ENCODE measurements at regions not wholly inside any gene's neighbourhood (a gene's known extent, or its start where the extent isn't known, plus 50 kb on each side); places are given as distances from the start of the nearest gene placed in this dataset.

- H3K27ac ChIP-seq: no peak overlapping the region
- TF ChIP-seq CTCF (conservative IDR thresholded peaks at IDR 0.05): no peak
- TF ChIP-seq ZFX (IDR thresholded peaks at IDR 0.05): no peak
Measured at GRCh38 chr15:93462690-93463089, 373.7 kb upstream of the RGMA start.

GRCh38 chr15:93460717-93461116, 371.7 kb upstream of the RGMA start:
- H3K27ac ChIP-seq: no peak overlapping the region
- TF ChIP-seq ZFX (IDR thresholded peaks at IDR 0.05) (no peak), CTCF (conservative IDR thresholded peaks at IDR 0.05) (no peak)

GRCh38 chr15:93459396-93459795, 370.4 kb upstream of the RGMA start:
- TF ChIP-seq ZFX (IDR thresholded peaks at IDR 0.05): no peak
- no peak for TF ChIP-seq CTCF (conservative IDR thresholded peaks at IDR 0.05)
- H3K27ac ChIP-seq: no peak overlapping the region

GRCh38 chr15:93458597-93458996, 369.6 kb upstream of the RGMA start:
- H3K27ac ChIP-seq: no peak overlapping the region
- no peak for TF ChIP-seq CTCF (conservative IDR thresholded peaks at IDR 0.05)
- no peak for TF ChIP-seq ZFX (IDR thresholded peaks at IDR 0.05)

- H3K27ac ChIP-seq: no peak overlapping the region
- TF ChIP-seq CTCF (conservative IDR thresholded peaks at IDR 0.05) (no peak), ZFX (IDR thresholded peaks at IDR 0.05) (no peak)
Measured at GRCh38 chr15:93454788-93455187, 365.8 kb upstream of the RGMA start.

GRCh38 chr15:93452537-93453211, 363.7 kb upstream of the RGMA start:
- no peak for TF ChIP-seq ZFX (IDR thresholded peaks at IDR 0.05)
- TF ChIP-seq CTCF (conservative IDR thresholded peaks at IDR 0.05): no peak
- H3K27ac ChIP-seq: no peak overlapping the region

GRCh38 chr15:93451822-93452221, 362.8 kb upstream of the RGMA start:
- TF ChIP-seq CTCF (conservative IDR thresholded peaks at IDR 0.05) (no peak), ZFX (IDR thresholded peaks at IDR 0.05) (no peak)
- H3K27ac ChIP-seq: no peak overlapping the region

All from C4-2B (cell line).